Heart left ventricle (tissue), 13 donors: ENCODE measurements at regions not wholly inside any gene's neighbourhood (a gene's known extent, or its start where the extent isn't known, plus 50 kb on each side); places are given as distances from the start of the nearest gene placed in this dataset.

Experiments
- POLR2A ChIP-seq, 2 donors: fragments of 450-650 bp; IDR thresholded peaks; one replicate each; pipeline ENCODE4 v1.6.1; 2017; ENCODE audit warnings: antibody characterized with exemption in 2 of 2, mild to moderate bottlenecking in 2 of 2, moderate library complexity in 2 of 2
- TF ChIP-seq, protein P1 (sequence below), 12 donors: fragments of 200-600 bp; sonication (generic) in 4 of 12; IDR thresholded peaks; one replicate each; pipeline versions ENCODE4 v1.5.0 to v1.8.0; 2018 to 2022; ENCODE audit warnings: antibody characterized with exemption in 12 of 12, mild to moderate bottlenecking in 5 of 12
- donor health status: ischemic (EF 13 %, LVEDD 7.1; RV severe dilation, severe dysfunction).
- donor health status: DM: no; HTN: yes; CAD: no.
- donor health status: DM: no; HTN: no; CAD: no.
- donor health status: ischemic (EF 25% LVEDD 6.9; RV normal size, moderate dysfunction).
- donor health status: ischemic (EF 25% LVEDD 5.7; RV mildly dilated, moderate dysfunction).
- donor health status: ischemic (EF 35%, LVEDD 5.7; RV mildly dilated, moderate dysfunction).
- donor health status: nonischemic (EF 11% LVEDD 7.7; RV severe dilation, severe dysfunction).
- donor health status: DM: yes; HTN: yes; CAD: no.
- donor health status: PGD.
- donor health status: ischemic (EF 29% LVEDD 5.4; RV normal size, mild dysfunction).
- donor health status: nonischemic (EF 23%, LVEDD 6.1; RV moderate dilation, normal function).

DNA sequence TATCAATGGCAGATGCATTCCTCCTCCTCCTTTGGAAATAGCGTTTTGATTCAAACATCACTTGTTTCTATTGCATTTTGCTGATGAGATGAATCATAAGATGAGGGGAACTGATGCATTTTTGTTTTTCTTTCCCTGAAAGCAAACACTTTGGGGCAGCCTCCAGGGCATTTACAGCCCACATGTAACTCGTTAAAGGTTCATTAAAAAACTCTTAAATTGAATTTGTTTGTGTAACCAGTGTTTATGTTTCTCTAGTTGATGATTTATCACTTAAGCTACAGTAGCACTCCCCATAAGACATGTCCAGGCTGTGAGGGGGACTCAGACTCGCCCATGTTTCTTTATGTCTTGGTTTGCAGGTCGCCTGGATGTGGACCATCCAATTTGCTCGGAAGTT, 246.1 kb upstream of the ANKH start:
- no peak for TF ChIP-seq POLR2A (IDR thresholded peaks at IDR 0.05)
- TF ChIP-seq, protein P1, sequence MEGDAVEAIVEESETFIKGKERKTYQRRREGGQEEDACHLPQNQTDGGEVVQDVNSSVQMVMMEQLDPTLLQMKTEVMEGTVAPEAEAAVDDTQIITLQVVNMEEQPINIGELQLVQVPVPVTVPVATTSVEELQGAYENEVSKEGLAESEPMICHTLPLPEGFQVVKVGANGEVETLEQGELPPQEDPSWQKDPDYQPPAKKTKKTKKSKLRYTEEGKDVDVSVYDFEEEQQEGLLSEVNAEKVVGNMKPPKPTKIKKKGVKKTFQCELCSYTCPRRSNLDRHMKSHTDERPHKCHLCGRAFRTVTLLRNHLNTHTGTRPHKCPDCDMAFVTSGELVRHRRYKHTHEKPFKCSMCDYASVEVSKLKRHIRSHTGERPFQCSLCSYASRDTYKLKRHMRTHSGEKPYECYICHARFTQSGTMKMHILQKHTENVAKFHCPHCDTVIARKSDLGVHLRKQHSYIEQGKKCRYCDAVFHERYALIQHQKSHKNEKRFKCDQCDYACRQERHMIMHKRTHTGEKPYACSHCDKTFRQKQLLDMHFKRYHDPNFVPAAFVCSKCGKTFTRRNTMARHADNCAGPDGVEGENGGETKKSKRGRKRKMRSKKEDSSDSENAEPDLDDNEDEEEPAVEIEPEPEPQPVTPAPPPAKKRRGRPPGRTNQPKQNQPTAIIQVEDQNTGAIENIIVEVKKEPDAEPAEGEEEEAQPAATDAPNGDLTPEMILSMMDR (IDR thresholded peaks at IDR 0.05): no peak
